ENCODE measurements at regions not wholly inside any gene's neighbourhood (a gene's known extent, or its start where the extent isn't known, plus 50 kb on each side); places are given as distances from the start of the nearest gene placed in this dataset.

- no peak for TF ChIP-seq CTCF (conservative IDR thresholded peaks at IDR 0.05 in 1 of 2, IDR thresholded peaks at IDR 0.05 in 1 of 2; ENCODE audit: extremely low read depth in 1 of 2, insufficient read depth in 1 of 2, low read depth in 1 of 2, low read length in 2 of 2)
- no peak for TF ChIP-seq EZH2 (IDR thresholded peaks at IDR 0.05; ENCODE audit: borderline replicate concordance, low read length)
Measured at GRCh38 chr4:138915756-138916155, 99.8 kb upstream of the NOCT start.
